Tibial nerve (tissue), 4 donors: ENCODE measurements at regions not wholly inside any gene's neighbourhood (a gene's known extent, or its start where the extent isn't known, plus 50 kb on each side); places are given as distances from the start of the nearest gene placed in this dataset.

Experiments used
- DNase-seq, 2 donors: peaks; one replicate each; pipeline ENCODE4 v3.0.0-alpha.2; 2019; ENCODE audit warnings: low spot score in 2 of 2
- H3K27ac ChIP-seq, 4 donors: fragments of 200-600 bp; sonication (generic) in 3 of 4; one replicate each; pipeline ENCODE4 v1.5.1; 2017 to 2019; ENCODE audit warnings: mild to moderate bottlenecking in 1 of 4
- H3K27me3 ChIP-seq, 2 donors: fragments of 200-600 bp; sonication (generic) in 1 of 2; one replicate each; pipeline versions ENCODE4 v1.5.1 to v1.6.0; 2017 to 2019
- H3K36me3 ChIP-seq, 3 donors: fragments of 200-600 bp; sonication (generic); one replicate each; pipeline ENCODE4 v1.5.1; 2018 to 2019
- H3K4me1 ChIP-seq, 4 donors: fragments of 200-600 bp; sonication (generic) in 3 of 4; one replicate each; pipeline ENCODE4 v1.5.1; 2017 to 2019
- H3K4me3 ChIP-seq, 4 donors: fragments of 200-600 bp; sonication (generic) in 3 of 4; one replicate each; pipeline ENCODE4 v1.5.1; 2017 to 2019; ENCODE audit warnings: mild to moderate bottlenecking in 1 of 4, moderate library complexity in 1 of 4
- H3K9me3 ChIP-seq, 4 donors: fragments of 200-600 bp; sonication (generic) in 3 of 4; one replicate each; pipeline ENCODE4 v1.5.1; 2017 to 2019
- CTCF ChIP-seq, 5 experiments: fragments of 200-600 bp in 3 of 5; fragments of 450-650 bp in 2 of 5; sonication (generic) in 3 of 5; IDR thresholded peaks; one replicate each; pipeline ENCODE4 v1.5.1; 2016 to 2019; ENCODE audit warnings: antibody characterized with exemption in 5 of 5, mild to moderate bottlenecking in 3 of 5, moderate library complexity in 2 of 5
- EP300 ChIP-seq, 2 donors: sonication (generic); formaldehyde crosslinking; IDR thresholded peaks; one replicate each; pipeline ENCODE4 v1.6.1; 2017; ENCODE audit warnings: antibody characterized with exemption in 2 of 2, mild to moderate bottlenecking in 1 of 2
- POLR2A ChIP-seq, 2 donors: fragments of 450-650 bp; IDR thresholded peaks; one replicate each; pipeline ENCODE4 v1.6.1; 2017; ENCODE audit warnings: antibody characterized with exemption in 2 of 2, mild to moderate bottlenecking in 2 of 2, moderate library complexity in 2 of 2
- WGBS, 2 donors: methylation state at CpG; one replicate each; pipeline ENCODE4 v1.1.5; 2018; 5-methylcytosine and 5-hydroxymethylcytosine counted together

DNA sequence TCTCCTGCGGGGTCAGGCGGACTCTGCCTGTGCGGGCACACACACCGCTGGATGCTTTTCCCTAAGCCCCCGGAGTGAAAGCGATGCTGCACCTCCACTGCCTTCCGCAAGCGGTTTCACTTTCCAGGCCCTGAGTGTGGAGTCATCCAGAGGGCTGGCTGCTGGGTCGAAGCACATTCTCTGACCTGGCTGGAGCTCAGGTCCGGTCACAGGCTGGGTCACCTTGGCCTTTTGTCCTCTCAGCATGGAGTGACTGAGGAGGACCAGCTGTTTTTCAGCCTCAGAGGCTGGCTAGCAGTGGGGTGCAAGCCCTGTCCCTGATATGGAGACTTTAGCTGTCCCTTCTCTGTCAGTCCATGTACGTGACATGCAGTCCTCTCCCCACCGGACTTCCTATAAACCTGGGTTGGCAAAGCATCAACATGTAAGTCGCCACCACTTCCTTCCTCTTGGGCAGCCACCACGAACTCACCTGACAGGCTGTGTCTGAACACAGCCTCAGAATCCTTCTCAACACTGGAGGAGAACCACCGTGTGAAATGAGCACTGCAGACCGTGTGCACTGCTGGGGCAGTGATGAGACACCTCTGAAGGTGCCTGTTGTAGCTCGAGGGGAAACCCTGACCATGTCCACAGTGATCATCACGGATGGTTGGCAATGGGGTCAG is 51.3 kb downstream of the GADD45G start:
- H3K27me3 ChIP-seq = no peaks in the 10 kb centered on the region
- H3K27ac ChIP-seq = no peak overlapping the region
- DNase-seq = no peak
- no peak overlapping the region for H3K4me3 ChIP-seq
- H3K9me3 ChIP-seq = no peaks in the 10 kb centered on the region
- TF ChIP-seq EP300 (IDR thresholded peaks at IDR 0.05) = no peak
- peaks cover 0 to 18% (median under 1%) of the 10 kb centered on the region in 4 donors for H3K4me1 ChIP-seq
- no peaks in the 10 kb centered on the region for H3K36me3 ChIP-seq
- 84% methylated on average over 10 to 14 of the region's 18 CpGs for WGBS, 2 donors

DNA sequence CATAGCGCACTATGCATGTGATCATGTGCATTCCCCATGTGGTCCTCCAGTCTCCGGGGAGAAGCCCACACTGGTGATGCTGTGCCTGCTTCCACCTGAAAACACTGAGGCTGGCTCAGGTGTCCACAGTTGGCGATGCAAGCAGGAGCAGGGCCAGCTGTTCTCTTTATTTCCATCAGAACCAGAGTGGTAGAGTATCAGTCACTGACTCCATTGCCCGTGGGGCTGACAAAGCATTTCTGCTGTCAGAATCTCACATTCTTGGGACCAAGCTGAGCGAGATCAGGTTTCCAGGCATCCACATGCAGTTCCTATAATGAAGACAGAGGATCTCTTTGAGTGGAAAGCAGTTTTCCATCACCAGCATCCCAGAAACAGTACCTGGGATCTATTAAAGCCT is 52.5 kb downstream of the GADD45G start:
- TF ChIP-seq CTCF (IDR thresholded peaks at IDR 0.05) = no peak
- TF ChIP-seq EP300 (IDR thresholded peaks at IDR 0.05) = no peak
- no peak for TF ChIP-seq POLR2A (IDR thresholded peaks at IDR 0.05)
- Histone ChIP-seq H3K4me1 (peaks cover 5 to 30% (median 9%) of the 10 kb centered on the region in 4 donors), H3K27me3 (no peaks in the 10 kb centered on the region), H3K4me3 (no peak overlapping the region), H3K27ac (no peak overlapping the region), H3K9me3 (no peaks in the 10 kb centered on the region), H3K36me3 (no peaks in the 10 kb centered on the region)
- no peak for DNase-seq
- WGBS, 2 donors = 88 to 93% methylated on average over 4 to 5 of the region's 5 CpGs

DNA sequence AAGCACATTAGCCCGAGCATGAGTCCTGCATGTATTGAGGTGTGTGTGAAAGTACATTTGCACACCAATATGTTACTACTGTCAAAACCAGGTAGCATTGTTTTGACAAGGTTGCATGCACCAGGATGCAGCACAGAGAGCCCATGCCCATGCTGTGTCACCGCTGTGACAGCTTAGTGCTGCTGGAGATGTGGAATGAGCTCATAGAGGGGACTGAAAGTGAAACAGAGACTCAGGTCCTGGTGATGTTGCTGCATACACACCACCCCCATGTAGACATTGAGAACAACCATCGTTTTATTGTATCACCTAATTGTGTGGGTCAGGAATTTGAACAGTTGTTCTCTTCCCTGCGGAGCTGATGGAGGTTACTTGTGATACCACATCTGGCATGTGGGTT is 53.0 kb downstream of the GADD45G start:
- 71 to 73% methylated on average over 4 of the region's 4 CpGs for WGBS, 2 donors
- TF ChIP-seq CTCF (IDR thresholded peaks at IDR 0.05) (no peak), POLR2A (IDR thresholded peaks at IDR 0.05) (no peak), EP300 (IDR thresholded peaks at IDR 0.05) (no peak)
- Histone ChIP-seq H3K27ac (no peak overlapping the region), H3K4me3 (no peak overlapping the region), H3K36me3 (no peaks in the 10 kb centered on the region), H3K9me3 (no peaks in the 10 kb centered on the region), H3K27me3 (no peaks in the 10 kb centered on the region), H3K4me1 (peaks cover 5 to 34% (median 13%) of the 10 kb centered on the region in 4 donors)
- DNase-seq = no peak

DNA sequence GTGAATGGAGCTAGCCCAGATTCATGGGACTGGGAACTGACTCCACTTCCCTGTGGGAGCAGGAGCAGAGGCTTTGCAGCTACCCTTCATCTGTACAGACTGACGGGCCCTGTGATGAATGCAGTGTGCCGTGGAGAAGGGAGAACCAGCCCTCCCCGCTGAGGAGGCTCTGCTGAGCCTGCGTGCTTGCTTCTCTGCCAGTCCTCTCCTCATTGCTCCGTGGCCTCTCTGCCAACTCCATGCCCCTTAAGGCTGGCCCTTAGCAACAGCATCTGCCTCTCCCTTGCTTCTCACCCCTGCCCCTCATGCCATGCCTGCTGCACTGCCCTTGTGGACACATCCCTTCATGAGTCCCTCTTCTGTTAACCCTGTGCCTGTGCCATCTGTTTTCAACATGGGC is 53.6 kb downstream of the GADD45G start:
- Histone ChIP-seq H3K27ac (no peak overlapping the region), H3K36me3 (no peaks in the 10 kb centered on the region), H3K27me3 (no peaks in the 10 kb centered on the region), H3K4me1 (peaks cover 5 to 40% (median 14%) of the 10 kb centered on the region in 4 donors), H3K9me3 (no peaks in the 10 kb centered on the region), H3K4me3 (no peak overlapping the region)
- DNase-seq = no peak
- TF ChIP-seq CTCF (IDR thresholded peaks at IDR 0.05) (no peak), EP300 (IDR thresholded peaks at IDR 0.05) (no peak), POLR2A (IDR thresholded peaks at IDR 0.05) (no peak)
- WGBS, 2 donors = 66 to 80% methylated on average over 5 of the region's 5 CpGs

- TF ChIP-seq EP300 (IDR thresholded peaks at IDR 0.05) = no peak
- TF ChIP-seq CTCF (IDR thresholded peaks at IDR 0.05) = no peak
- TF ChIP-seq POLR2A (IDR thresholded peaks at IDR 0.05) = no peak
- WGBS, 2 donors = 88 to 92% methylated on average over 6 of the region's 6 CpGs
- no peak for DNase-seq
Measured at GRCh38 chr9:89658931-89659330, 54.1 kb downstream of the GADD45G start.

More at GRCh38 chr9:89658931-89659330, 54.1 kb downstream of the GADD45G start:
- Histone ChIP-seq H3K9me3 (no peaks in the 10 kb centered on the region), H3K36me3 (no peaks in the 10 kb centered on the region), H3K4me1 (peaks cover 5 to 41% (median 14%) of the 10 kb centered on the region in 4 donors), H3K4me3 (no peak overlapping the region), H3K27me3 (no peaks in the 10 kb centered on the region), H3K27ac (no peak overlapping the region)
